ENCODE measurements at regions not wholly inside any gene's neighbourhood (a gene's known extent, or its start where the extent isn't known, plus 50 kb on each side); places are given as distances from the start of the nearest gene placed in this dataset.

DNA sequence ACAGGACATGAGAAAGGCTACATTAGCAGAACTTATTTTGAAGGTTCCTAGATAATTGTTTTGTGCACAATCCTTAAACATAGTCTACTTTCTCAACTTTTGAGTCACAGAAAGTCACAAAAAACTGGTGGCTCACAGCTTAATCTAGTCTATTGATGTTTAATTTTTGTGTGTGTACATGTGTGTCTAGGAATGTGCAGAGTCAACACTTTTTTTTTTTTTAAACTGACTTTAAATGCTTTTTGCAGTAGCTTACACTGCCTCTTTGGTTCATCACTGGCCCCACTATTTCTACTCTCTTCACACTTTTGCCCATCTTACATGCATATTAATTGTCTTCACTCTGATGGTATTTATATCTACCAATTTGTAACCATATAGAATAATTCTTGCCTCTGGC, 566.9 kb downstream of the BCKDHB start:
- no peak for TF ChIP-seq ATF2 (CRISPR knock-in tag; IDR thresholded peaks at IDR 0.05; ENCODE audit: borderline replicate concordance, low read depth)
- TF ChIP-seq RELA (CRISPR knock-in tag; IDR thresholded peaks at IDR 0.05; ENCODE audit: borderline replicate concordance), result no peak
- no peak for TF ChIP-seq CTCF (IDR thresholded peaks at IDR 0.05)
- no peak for TF ChIP-seq NFE2L1 (CRISPR knock-in tag; IDR thresholded peaks at IDR 0.05)
- TF ChIP-seq GABPB1 (CRISPR knock-in tag; IDR thresholded peaks at IDR 0.05), result no peak
- no peak for TF ChIP-seq ATF3 (CRISPR knock-in tag; conservative IDR thresholded peaks at IDR 0.05)
- no peak for TF ChIP-seq SP1 (CRISPR knock-in tag; conservative IDR thresholded peaks at IDR 0.05)
- TF ChIP-seq USF2 (CRISPR knock-in tag; IDR thresholded peaks at IDR 0.05), result no peak
- no peak for TF ChIP-seq ZBTB21 (CRISPR knock-in tag; IDR thresholded peaks at IDR 0.05; ENCODE audit: borderline replicate concordance)
- TF ChIP-seq, protein P1, sequence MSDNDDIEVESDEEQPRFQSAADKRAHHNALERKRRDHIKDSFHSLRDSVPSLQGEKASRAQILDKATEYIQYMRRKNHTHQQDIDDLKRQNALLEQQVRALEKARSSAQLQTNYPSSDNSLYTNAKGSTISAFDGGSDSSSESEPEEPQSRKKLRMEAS (CRISPR knock-in tag; IDR thresholded peaks at IDR 0.05), result no peak
- TF ChIP-seq PREB (CRISPR knock-in tag; IDR thresholded peaks at IDR 0.05; ENCODE audit: borderline replicate concordance), result no peak
- no peak for TF ChIP-seq ZNF317 (CRISPR knock-in tag; IDR thresholded peaks at IDR 0.05; ENCODE audit: borderline replicate concordance, low read depth)
- TF ChIP-seq JUN (CRISPR knock-in tag; IDR thresholded peaks at IDR 0.05), result no peak

Data from WTC11 (cell line).